PC-9 (cell line): ENCODE measurements at regions not wholly inside any gene's neighbourhood (a gene's known extent, or its start where the extent isn't known, plus 50 kb on each side); places are given as distances from the start of the nearest gene placed in this dataset.
"Not testable (repeated sequence)": the region's sequence is repeated elsewhere in the genome, so short reads cannot be mapped to it uniquely, and the experiment has no call there.

ENCODE experiments used
- BruUV-seq: library from RNA; stranded (reverse); fragments of 400-500 nt; replicated peaks from 2 replicates; lab custom pipeline; 2021; lab: Mats Ljungman, UMichigan
- CTCF ChIA-PET: fragments of 300-600 bp; sonication (Branson Sonifier 250); formaldehyde crosslinking; loops from one replicate; lab custom pipeline; 2022; ENCODE audit warnings: antibody characterized with exemption; lab: Charles Lee
- POLR2A ChIA-PET: fragments of 300-600 bp; sonication (Branson Sonifier 250); formaldehyde crosslinking; loops from one replicate; lab custom pipeline; 2022; ENCODE audit warnings: antibody characterized with exemption; ENCODE audit not compliant: unreplicated experiment; lab: Charles Lee
- DNase-seq, 2 experiments: peaks; one replicate each; pipeline versions ENCODE4 v3.0.0 to v3.0.0-alpha.2; 2015 to 2022; ENCODE audit warnings: mixed read lengths in 1 of 2
- H2AFZ ChIP-seq: fragments of 200-600 bp; sonication (generic); 2 replicates; pipeline ENCODE4 v1.8.1; 2017; ENCODE audit warnings: antibody characterized with exemption
- H3F3A ChIP-seq: fragments of 200-600 bp; sonication (generic); 2 replicates; pipeline ENCODE4 v1.8.1; 2017; ENCODE audit warnings: antibody characterized with exemption, mild to moderate bottlenecking, low read depth; ENCODE audit not compliant: insufficient read depth
- H3K27ac ChIP-seq: fragments of 200-600 bp; sonication (generic); 2 replicates; pipeline ENCODE4 v1.6.1; 2016; ENCODE audit warnings: mixed run types
- H3K27me3 ChIP-seq: fragments of 200-600 bp; sonication (generic); 2 replicates; pipeline ENCODE4 v1.6.1; 2016; ENCODE audit warnings: low read depth, mixed run types; ENCODE audit not compliant: insufficient read depth
- H3K36me3 ChIP-seq: fragments of 200-600 bp; sonication (generic); 2 replicates; pipeline ENCODE4 v1.6.1; 2016; ENCODE audit warnings: low read depth, mixed run types
- H3K4me1 ChIP-seq: fragments of 200-600 bp; sonication (generic); replicated peaks from 2 replicates; pipeline ENCODE4 v1.6.1; 2016; ENCODE audit warnings: mixed run types; ENCODE audit not compliant: insufficient read depth
- H3K4me2 ChIP-seq: fragments of 200-600 bp; sonication (generic); 2 replicates; pipeline ENCODE4 v1.6.1; 2017; ENCODE audit warnings: mixed run types
- H3K4me3 ChIP-seq: fragments of 200-600 bp; sonication (generic); 2 replicates; pipeline ENCODE4 v1.6.1; 2016; ENCODE audit warnings: mixed run types
- H3K79me2 ChIP-seq: fragments of 200-600 bp; sonication (generic); 2 replicates; pipeline ENCODE4 v1.6.1; 2017; ENCODE audit warnings: low read depth, mixed run types
- H3K9me2 ChIP-seq: fragments of 200-600 bp; sonication (generic); 2 replicates; pipeline ENCODE4 v1.8.1; 2017; ENCODE audit warnings: mild to moderate bottlenecking; ENCODE audit not compliant: insufficient read depth
- H3K9me3 ChIP-seq: fragments of 200-600 bp; sonication (generic); 2 replicates; pipeline ENCODE4 v1.8.1; 2016; ENCODE audit warnings: low read depth; ENCODE audit not compliant: insufficient read depth
- H4K20me1 ChIP-seq: fragments of 200-600 bp; sonication (generic); 2 replicates; pipeline ENCODE4 v1.8.1; 2017; ENCODE audit not compliant: insufficient read depth
- intact Hi-C: fragments of 100-400 bp; cut with micrococcal nuclease; formaldehyde crosslinking; loops from one replicate; pipeline ENCODE4 v1.10.0; 2022; ENCODE audit not compliant: unreplicated experiment

DNA sequence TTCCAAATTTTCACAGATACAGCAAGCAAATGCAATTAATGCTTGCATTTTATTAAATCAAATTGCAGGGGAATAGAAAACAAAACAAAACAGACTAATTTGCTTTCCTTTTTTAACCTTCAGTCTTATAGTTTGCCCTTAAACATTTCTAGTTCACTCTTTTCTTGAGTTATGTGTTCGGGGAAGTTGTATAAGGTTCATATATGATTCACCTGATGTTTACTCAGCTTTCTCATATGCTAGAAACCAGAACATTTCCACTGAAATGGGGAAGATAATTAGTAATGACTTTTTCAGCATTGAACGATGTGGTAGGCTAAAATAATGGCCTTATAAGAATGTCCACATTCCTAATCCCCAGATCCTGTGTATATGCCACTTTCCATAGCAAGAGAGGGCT lies 64.6 kb upstream of the NBPF26 start:
- CTCF ChIA-PET, H3K27me3 ChIP-seq, DNase-seq, intact Hi-C loops, H3K79me2 ChIP-seq, POLR2A ChIA-PET, H3K4me2 ChIP-seq, H3F3A ChIP-seq, H3K27ac ChIP-seq, BruUV-seq, H3K36me3 ChIP-seq, H3K4me3 ChIP-seq, H3K4me1 ChIP-seq, H4K20me1 ChIP-seq, H3K9me3 ChIP-seq, H2AFZ ChIP-seq, H3K9me2 ChIP-seq: not testable (repeated sequence)

DNA sequence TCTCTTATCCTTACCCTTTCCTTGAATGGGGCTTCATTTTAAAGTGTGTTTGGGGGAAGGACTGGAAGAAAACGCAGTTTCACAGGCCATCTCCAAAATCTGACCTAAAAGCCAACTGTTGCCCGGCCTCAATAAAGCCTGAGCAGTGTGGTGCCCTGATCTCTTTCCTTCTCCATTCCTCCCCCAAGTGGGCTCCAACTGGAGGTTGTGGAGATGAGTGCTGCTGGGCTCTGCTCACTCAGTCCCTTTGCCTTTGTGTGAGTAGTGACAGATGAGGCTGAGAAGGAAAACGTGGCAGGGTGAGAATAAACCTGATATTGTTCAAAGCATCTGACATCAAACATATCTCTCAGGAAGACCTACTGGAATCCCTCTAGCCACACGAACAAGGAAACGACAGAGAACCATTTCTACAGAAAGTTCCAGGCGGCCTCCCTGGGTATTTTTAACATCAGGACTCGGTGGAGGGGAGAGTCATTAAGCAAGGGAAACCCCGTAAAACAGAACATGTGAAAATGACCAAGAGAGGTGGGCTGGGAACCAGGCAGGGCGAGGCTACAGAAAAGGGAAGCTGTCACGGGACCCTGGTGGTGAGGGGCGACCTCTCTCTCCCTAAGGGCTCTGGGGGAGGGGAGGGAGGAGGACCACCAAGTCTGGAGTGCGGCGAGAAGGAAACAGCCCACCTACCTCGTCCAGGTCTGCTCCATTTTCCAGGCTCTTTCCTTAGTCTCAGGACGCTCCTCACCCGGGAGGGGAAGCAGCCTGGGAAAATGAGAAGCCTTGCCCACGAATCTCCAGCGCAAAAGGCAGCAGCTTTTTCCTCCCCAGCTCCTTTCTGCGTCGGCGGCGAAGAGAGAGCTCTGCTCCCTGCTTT lies 59.1 kb upstream of the NBPF26 start:
- H3K4me1 ChIP-seq, H4K20me1 ChIP-seq, H3K27me3 ChIP-seq, H3K9me3 ChIP-seq, H3K79me2 ChIP-seq, BruUV-seq, POLR2A ChIA-PET, H3K36me3 ChIP-seq, CTCF ChIA-PET, H2AFZ ChIP-seq, DNase-seq, H3K27ac ChIP-seq, intact Hi-C loops, H3K9me2 ChIP-seq, H3F3A ChIP-seq: not testable (repeated sequence)
- H3K4me3 ChIP-seq = peak overlapping the region; percentile 44; the same call in 1 of the 2 replicates
- H3K4me2 ChIP-seq = peak overlapping the region; percentile 77

DNA sequence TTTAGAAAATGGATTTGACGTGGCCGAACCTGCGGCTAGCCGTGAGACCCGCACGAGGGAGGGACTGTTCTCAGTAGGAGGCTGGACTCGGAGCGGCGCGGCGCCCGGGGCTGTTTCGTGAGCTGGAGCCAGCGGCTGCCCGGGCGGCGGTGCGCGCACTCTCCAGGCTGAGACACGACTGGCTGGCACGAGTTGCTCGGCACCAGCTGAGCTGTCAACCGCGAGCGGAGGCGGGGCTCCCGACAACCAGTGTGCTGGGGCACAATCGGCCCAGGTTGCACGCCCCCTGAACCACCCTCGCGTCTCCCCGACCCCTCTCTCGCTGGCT lies 58.5 kb upstream of the NBPF26 start:
- H3K36me3 ChIP-seq, H3K9me3 ChIP-seq, intact Hi-C loops, H2AFZ ChIP-seq, H3K4me1 ChIP-seq, H3K79me2 ChIP-seq, POLR2A ChIA-PET, BruUV-seq, CTCF ChIA-PET, H3K27me3 ChIP-seq, H3K9me2 ChIP-seq, H3F3A ChIP-seq, H3K27ac ChIP-seq, H4K20me1 ChIP-seq: not testable (repeated sequence)
- DNase-seq = peak in 1 of 2 experiments; percentile 23
- peak overlapping the region; percentile 77 for H3K4me2 ChIP-seq
- H3K4me3 ChIP-seq = peak overlapping the region; percentile 44; the same call in 1 of the 2 replicates

DNA sequence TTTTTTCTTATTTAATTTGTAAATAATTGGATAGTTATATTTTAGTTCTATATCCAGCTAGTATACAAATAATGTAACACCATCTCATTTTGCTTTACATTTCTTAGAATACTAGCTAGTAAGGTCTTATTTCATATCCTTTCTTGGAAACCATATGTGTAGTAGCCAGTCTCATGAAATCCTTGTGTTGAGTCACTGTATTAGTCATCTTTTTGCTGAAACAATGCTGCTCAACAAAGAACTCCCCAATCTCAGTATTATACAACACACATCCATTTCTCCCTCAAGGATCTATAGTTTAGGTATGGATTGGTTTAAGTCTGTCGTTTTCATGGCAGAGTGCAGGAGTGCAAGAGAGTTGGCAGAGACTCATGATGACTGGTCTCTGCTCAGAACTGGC lies 55.6 kb upstream of the NBPF26 start:
- H3K4me1 ChIP-seq, POLR2A ChIA-PET, H4K20me1 ChIP-seq, intact Hi-C loops, H3K4me2 ChIP-seq, BruUV-seq, H3K27ac ChIP-seq, H3K4me3 ChIP-seq, H3F3A ChIP-seq, CTCF ChIA-PET, H3K9me2 ChIP-seq, H3K36me3 ChIP-seq, H3K27me3 ChIP-seq, H3K79me2 ChIP-seq, DNase-seq, H2AFZ ChIP-seq, H3K9me3 ChIP-seq: not testable (repeated sequence)
